NCI-H345 treated with DMSO at 0.1 percent for 48 hours (cell line): ENCODE measurements at regions not wholly inside any gene's neighbourhood (a gene's known extent, or its start where the extent isn't known, plus 50 kb on each side); places are given as distances from the start of the nearest gene placed in this dataset.
"Not testable (repeated sequence)": the region's sequence is repeated elsewhere in the genome, so short reads cannot be mapped to it uniquely, and the experiment has no call there.

ENCODE experiments used
- DNase-seq: peaks from one replicate; lab custom pipeline; 2025; ENCODE audit not compliant: unreplicated experiment; lab: John Stamatoyannopoulos, UW

DNA sequence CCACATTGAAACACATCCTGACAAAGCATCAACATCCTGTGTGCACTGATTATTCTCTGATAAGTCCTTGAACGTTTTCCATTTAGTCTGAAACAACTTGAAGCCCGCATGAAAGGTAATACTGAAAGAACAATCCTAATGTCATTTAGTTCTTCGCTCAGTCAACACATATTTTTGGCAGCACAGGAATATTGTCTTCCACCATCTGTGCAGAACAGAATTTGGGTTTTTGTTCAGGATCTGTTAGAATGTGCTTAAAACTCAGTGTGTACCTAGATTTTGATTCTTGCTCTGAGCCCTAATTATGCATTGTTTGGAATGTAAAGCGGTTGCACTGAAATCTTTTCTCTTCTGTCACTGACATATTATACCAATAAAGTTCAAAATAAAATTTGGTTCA, 1036.6 kb downstream of the CDH11 start:
- DNase-seq = no peak

DNA sequence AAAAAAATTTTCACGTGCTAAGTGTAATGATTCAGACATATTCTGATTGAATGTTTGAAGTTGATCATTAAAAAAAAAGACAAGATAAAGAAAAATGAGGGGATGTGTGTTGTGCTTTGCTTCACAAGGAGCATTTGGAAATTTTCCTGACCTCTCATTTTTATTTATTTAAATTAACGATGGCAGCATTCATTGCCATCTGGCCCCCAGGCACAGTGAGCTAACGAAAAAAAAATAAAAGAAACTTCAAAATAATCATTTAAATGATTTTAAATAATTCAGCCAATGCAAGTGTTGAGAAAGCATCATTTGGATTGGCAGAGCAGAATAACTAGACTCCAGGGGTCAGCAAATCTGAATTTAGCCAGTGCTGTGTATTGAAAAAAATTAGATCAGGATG, 1037.2 kb downstream of the CDH11 start:
- no peak for DNase-seq

DNA sequence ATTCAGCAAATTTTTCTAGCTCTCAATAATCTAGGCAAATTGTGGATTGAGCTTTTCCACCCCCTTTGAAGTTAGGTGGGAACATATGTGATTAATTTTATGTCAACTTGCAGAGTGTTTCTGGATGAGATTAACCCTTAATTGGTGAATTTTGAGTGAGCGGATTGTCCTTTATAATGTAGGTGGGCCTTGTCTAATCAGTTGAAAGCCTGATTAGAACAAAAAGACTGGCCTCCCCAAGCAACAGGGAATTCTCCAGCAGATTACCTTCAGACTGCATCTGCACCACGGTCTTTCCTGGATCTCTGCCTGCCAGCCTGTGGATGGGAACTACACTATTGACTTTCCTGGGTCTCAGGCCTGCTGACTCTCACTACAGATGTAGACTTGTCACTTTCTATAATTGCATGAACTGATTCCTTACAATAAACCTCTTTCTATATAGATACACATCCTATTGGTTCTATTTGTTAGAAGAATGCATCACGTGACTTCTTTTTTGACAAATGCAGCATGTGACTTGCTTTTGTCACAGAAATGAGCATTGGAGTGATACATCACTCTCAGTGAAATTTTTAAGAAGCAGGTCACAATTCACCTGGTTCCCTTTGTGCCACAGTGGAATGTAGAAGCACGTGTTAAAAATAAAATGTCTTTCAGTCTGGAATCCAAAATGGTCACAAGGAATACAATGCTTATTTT, 1038.3 kb downstream of the CDH11 start:
- DNase-seq = no peak

DNA sequence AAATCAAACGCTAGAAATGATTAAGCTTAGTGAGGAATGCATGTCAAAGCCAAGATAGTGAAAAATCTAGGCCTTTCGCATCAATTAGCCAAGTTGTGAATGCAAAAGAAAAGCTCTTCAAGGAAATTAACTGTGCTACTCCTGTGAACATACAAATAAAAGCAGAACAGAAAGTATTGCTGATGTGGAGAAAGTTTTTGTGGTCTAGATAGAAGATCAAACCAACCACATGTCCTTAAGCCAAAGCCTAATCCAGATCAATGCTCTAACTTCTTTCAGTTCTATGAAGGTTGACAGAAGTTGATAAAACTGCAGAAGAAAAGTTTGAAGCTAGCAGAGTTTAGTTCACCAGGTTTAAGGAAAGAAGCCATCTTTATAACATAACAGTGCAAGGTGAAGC, 1044.6 kb downstream of the CDH11 start:
- no peak for DNase-seq

DNA sequence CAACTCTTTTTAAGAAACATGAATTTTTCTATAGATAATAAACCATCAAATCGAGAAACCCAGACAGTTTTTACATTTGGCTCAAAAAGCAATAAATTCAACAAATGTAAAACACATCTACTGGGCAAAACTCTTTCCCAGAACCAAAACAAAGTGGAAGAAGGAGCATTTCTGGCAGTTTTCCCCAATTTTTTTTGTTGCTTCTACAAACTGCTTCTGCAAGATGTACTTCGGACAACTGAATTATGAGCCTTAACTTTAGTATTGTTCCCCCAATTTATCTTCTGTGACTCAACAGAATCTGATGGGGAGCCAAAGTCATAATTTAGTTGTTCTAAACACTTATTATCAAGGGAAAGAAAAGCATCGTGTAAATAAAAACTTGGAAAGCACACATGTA, 1047.2 kb downstream of the CDH11 start:
- DNase-seq = no peak

DNA sequence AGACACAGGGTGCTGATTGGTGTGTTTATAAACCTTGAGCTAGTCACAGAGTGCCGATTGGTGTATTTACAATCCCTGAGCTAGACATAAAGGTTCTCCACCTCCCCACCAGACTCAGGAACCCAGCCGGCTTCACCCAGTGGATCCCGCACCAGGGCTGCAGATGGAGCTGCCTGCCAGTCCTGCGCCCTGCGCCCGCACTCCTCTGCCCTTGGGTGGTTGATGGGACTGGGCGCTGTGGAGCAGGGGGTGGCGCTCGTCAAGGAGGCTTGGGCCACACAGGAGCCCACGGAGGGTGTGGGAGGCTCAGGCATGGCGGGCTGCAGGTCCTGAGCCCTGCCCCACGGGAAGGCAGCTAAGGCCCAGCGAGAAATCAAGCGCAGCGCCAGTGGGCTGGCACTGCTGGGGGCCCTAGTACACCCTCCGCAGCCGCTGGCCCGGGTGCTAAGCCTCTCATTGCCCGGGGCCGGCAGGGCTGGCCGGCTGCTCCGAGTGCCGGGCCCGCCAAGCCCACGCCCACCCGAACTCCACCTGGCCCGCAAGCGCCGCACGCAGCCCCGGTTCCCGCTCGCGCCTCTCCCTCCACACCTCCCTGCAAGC, 1049.6 kb downstream of the CDH11 start:
- not testable (repeated sequence) for DNase-seq

DNA sequence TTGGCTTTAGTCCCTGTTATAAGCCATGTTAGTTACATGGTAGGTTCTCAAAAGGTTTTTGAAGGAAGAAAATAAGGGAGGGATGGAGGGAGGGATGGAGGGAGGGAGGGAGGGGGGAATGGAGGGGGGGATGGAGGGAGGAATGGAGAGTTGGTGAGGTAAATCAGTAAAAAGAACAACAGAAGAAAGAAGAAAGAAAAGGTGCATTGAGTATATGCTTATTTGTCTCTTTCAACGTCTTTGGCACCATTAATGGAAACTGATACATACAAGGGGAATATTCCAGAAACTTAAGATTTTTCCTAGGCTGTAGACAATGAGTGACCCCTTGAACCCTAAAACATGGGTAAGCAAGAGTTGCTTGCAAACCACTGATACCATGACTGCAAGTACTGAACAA, 1056.3 kb downstream of the CDH11 start:
- DNase-seq = no peak

DNA sequence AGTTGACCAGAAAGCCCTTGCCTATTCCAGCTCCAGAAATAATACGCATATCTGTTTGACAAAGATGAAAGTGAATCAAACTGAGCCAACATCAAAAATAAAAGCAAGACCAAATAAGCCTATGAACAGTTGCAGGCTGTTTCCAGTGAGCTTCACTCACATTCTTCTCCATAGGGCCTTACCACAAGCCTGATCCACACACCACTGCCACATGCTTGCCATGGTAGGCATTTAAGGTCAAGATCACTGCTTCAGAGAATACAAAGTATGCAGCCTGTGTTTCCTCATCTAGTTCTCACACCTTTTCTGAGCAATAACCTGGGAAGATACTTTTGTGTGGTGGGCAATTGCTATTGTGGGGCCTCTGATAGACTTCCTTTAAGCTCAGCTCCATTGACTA, 1060.2 kb downstream of the CDH11 start:
- no peak for DNase-seq

DNA sequence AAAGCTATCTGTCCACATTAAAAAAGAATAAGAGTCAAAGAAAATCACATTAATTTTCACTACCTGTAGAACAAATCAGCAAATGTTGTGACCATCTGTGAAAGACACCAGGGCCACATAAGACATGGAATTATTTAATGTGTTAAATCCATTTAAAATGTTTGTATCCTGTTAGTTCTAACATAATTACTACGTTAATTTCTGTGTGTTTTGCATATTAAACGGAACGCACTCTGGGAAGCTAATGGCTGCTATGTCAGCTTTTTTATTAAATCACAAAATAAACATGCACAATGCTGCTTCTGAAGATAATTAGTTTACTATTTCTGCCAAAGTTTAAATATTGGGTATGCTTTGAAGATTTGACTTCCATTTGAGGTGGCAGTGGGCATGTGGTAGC, 1061.2 kb downstream of the CDH11 start:
- no peak for DNase-seq

DNA sequence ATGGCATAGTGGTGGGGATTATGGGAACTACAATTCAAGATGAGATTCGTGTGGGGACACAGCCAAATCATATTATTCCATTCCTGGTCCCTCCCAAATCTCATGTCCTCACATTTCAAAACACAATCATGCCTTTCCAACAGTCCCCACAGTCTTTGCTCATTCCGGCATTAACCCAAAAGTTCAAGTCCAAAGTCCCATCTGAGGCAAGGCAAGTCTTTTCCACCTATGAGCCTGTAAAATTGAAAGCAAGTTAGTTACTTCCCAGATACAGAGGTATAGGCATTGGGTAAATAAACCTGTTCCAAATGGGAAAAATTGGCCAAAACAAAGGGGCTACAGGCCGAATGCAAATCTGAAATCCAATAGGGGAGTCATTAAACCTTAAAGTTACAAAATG, 1063.2 kb downstream of the CDH11 start:
- no peak for DNase-seq

DNA sequence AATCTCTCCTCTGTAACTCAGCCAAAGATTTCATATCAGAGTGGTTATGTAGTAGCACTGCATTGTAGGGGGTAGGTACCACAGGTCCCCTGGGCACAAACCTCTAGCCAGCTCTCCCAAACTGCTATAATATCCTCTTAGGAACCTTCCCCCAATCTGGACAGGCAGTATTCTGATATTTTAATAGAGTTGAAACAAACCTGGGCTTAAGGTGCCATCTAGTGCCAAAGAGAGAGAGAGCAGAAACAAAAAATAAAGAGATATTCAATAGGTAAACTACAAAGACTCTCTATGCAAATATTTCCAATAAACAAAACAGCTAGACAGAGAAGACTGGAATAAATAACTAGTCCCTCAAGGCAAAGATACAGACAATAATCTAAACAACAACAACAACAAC, 1070.0 kb downstream of the CDH11 start:
- peak; percentile 6 for DNase-seq

DNA sequence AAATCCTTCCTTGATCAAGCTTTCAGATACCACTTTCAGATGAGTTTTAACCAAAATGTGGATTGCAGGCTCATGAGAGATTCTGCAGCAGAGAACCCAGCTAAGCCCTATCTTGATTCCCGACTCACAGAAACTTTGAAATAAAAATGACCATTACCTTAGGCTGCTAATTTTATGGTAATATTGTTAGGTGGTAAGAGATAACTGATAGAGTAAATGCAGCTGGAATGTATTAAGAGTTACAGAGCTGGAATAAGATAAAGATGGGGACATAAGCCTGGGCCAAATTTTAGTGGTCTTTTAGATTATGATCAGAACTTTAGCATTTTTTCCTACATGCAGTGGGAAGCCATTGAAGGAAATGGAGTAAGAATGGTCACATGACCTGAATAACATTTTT, 1074.0 kb downstream of the CDH11 start:
- no peak for DNase-seq

DNA sequence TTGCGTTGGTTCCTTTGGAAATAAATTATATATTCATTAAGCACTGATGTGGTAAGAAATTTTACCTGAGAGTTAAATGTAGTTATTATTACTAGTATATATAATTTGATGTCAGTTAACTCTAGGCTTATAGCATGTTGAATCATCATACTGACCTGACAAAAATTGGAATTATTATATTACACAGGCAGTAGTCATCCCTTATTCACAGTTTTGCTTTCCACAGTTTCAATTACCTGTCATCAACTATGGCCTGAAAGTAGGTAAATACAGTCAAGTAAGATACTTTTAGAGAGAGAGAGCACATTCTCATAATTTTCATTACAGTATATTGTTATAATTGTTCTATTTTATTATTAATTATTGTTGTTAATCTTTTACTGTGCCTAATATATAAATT, 1074.7 kb downstream of the CDH11 start:
- no peak for DNase-seq

DNA sequence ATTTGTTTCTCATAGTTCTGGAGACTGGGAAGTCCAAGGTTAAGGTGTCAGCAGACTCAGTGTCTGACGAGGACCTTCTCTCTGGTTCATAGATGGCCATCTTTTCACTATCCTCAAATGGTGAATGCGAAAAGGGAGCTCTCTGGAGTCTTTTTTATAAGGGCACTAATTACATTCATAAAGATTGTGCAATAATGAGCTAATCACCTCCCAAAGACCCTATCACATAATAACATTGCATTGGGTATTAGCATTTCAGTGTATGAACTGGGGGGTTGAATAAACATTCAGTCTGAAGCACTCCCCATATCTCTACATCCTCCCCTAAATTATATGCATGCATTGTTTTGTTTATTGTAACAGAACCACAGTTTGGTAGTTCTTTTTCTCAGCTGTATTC, 1086.5 kb downstream of the CDH11 start:
- no peak for DNase-seq

DNA sequence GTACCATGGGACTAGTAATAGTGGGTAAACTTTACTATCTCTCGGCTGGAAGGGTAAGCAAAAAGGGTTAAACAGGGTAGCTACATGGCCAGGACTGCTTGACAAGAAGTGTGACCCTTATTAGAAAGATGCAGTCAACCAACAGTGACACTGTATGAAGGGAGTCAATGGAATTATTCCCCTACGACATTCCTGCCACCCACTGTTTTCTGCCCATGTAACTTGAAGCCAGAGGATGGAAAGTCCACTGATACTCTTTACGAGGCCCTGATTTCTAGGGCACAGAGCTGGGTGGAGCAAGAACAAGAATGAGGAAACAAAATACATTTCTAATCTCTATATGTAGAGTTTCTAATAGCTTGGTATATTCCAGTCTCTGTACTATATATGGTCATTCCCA, 1102.5 kb downstream of the CDH11 start:
- DNase-seq = no peak

DNA sequence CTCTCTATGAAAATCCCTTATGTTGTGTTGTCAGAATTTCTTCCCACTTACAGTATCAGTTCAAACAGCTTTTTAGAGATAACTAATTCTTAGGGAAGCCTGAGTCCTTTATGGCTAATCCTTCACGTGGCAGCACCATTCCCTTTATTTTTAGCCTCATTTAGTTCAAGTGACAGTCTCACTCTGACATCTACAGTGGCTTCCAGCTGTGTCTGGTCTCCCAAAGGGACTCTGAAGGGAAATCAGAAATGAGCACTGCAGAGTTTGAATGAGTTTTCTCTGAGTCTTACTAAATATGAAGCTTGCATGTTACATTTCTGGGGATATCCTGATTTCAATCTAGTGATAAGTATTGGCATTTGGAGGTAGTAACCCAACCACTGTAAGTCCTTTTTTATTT, 1104.1 kb downstream of the CDH11 start:
- no peak for DNase-seq

DNA sequence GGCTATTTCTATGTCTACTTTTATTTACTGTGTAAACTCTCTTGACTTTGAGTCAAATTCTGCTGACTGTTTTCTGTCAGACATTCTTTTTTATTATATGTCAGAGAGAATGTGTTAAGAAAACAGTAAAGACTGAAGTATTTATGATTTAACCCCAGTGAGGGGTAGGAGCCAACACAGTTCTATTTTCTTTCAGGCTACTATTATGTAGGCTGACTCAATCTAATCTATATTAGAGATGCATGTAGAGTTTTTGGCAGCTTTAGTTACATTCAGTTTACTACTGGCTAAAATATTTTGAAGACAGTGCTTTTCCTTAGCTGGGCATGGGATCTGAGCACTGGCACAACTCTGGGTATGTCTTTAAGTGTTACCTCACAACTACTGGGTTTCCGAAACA, 1108.0 kb downstream of the CDH11 start:
- DNase-seq = no peak

DNA sequence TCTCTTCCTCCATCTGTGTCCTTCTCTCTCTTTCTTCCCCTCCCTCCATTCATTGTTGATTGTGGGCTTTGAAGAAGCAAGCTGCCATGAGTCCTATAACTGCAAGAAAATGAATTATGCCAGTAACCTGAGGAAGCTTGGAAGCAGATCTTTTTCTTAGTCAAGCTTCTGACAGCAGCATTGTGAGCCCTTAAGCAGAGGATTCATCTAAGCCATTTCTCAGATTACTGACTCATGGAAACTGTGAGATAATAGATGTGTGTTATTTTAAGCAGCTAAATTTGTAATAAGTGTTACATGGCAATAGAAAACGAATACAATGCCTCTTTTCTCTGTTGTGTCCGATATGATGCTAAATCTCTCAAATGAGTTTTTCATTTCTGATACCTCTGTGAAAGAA, 1109.7 kb downstream of the CDH11 start:
- DNase-seq = no peak

DNA sequence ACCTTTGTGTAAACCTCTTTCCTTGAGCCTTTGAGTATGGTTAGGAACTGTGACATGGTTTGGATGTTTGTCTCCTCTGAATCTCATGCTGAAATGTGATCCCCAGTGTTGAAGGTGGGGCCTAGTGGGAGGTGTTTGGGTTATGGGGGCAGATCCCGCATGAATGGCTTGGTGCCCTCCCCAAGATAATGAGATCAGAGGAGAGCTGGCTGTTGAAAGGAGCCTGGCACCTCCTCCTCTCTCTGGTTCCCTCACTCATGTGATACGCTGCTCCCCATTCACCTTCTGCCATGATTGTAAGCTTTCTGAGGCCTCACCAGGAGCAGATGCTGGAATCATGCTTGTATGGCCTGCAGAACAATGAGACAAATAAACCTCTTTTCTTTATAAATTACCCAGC, 1110.2 kb downstream of the CDH11 start:
- no peak for DNase-seq

DNA sequence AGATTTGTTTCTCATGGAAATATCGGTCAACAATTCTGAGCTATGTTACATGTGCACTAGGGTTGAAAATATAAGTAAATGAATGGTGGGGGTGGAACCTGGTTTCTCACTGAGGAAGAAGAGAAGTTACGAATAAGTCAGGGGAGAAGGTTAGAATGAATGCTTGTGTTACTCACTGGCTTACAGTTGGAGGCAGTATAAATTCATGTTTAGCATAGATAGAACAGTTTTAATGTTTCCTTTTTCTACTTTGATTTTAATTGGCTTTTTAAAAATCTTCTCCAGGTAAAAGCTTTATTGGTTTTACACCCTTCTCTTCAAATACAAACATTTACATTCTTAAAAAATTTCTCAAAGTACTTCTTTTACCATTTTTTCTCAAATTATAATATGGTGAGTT, 1113.7 kb downstream of the CDH11 start:
- no peak for DNase-seq

DNA sequence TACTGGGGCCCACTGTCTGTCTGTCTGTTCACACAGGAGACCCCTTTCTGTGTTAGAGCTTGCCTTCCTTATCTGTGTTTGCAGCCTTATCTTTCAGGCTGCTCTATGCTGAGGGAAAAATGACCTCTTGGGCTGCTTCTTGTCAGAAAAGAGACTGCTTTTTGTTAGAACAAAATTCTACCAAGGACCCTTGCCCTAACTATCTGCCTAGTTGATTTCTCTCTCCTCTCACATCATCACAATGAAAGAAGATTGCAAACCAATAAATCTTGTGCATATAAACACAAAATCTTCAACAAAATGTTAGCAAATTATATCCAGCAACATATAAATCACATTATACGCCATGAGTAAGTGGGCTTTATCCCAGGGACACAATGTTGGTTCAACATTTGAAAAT, 1117.7 kb downstream of the CDH11 start:
- DNase-seq = no peak

DNA sequence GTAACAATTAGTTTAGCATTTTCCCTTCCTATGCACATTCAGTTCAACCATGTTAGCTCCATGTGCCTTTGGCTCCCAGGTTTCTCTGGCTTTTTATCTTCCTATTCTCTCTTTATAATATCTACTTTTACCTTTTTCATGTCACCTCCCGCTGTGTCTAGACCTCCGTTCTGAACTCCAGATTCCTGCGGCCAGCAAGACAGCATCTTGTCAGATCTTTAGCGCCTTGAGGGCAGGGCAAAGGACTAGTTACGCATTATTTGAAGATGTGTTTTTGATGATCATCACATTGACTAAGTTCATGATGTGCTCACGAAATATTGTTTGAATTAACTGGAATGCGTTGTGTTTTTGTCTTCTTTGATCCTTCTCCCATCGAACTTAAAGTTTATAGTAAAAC, 1126.8 kb downstream of the CDH11 start:
- DNase-seq = no peak

DNA sequence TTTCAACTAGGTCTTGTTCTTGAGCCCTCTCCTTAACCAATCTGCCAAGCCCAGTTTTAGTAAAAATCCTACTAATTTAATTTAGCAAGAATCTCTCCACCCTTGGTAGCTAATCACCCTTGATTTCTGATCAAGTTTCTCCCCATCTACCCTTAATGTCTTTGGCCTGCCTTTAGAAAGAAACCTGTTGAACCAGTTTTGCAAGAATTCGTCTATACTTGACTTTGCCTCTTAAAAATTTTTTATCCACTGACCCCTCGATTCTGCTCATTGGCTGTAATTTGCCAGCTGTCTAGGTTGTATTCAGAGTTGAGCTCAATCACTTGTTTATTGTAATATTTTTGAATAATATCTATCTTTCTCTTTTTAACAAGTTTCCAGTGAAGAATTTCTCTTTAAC, 1138.5 kb downstream of the CDH11 start:
- peak; percentile 20 for DNase-seq
